SU-DHL-6 (cell line): ENCODE measurements at regions not wholly inside any gene's neighbourhood (a gene's known extent, or its start where the extent isn't known, plus 50 kb on each side); places are given as distances from the start of the nearest gene placed in this dataset.

ENCODE experiments used
- H2AFZ ChIP-seq: fragments of 200-600 bp; sonication (generic); 2 replicates; pipeline ENCODE4 v1.6.1; 2014; ENCODE audit warnings: low read depth, mild to moderate bottlenecking, moderate library complexity, mixed read lengths, antibody characterized with exemption, low read length; ENCODE audit not compliant: severe bottlenecking
- H3F3A ChIP-seq: fragments of 200-600 bp; shearing (Covaris generic); 2 replicates; pipeline ENCODE4 v1.6.0; 2016; ENCODE audit warnings: antibody characterized with exemption, mild to moderate bottlenecking; ENCODE audit not compliant: insufficient read depth
- H3K27ac ChIP-seq: fragments of 200-600 bp; sonication (generic); 2 replicates; pipeline ENCODE4 v1.5.1; 2016; ENCODE audit warnings: low read depth, mild to moderate bottlenecking, low read length, moderate library complexity, mixed read lengths
- H3K27me3 ChIP-seq: fragments of 200-600 bp; sonication (generic), shearing (Covaris generic); 2 replicates; pipeline ENCODE4 v1.6.0; 2014; ENCODE audit warnings: mild to moderate bottlenecking, low read length
- H3K36me3 ChIP-seq: fragments of 200-600 bp; sonication (generic); 2 replicates; pipeline ENCODE4 v1.6.1; 2014; ENCODE audit warnings: mild to moderate bottlenecking, low read length, mixed read lengths
- H3K4me2 ChIP-seq: fragments of 300-600, 200-600 bp; shearing (Covaris generic), sonication (generic); 2 replicates; pipeline ENCODE4 v1.6.0; 2014; ENCODE audit warnings: low read length, low read depth, mild to moderate bottlenecking; ENCODE audit not compliant: poor library complexity, severe bottlenecking
- H3K4me3 ChIP-seq: fragments of 200-600 bp; sonication (generic); 2 replicates; pipeline ENCODE4 v1.5.1; 2014; ENCODE audit warnings: antibody characterized with exemption, low read length, mild to moderate bottlenecking, mixed read lengths; ENCODE audit not compliant: insufficient read depth, poor library complexity, severe bottlenecking
- H3K79me2 ChIP-seq: fragments of 200-600 bp; sonication (generic); 2 replicates; pipeline ENCODE4 v1.6.1; 2014; ENCODE audit warnings: mild to moderate bottlenecking, low read length, moderate library complexity; ENCODE audit not compliant: insufficient read depth
- H3K9ac ChIP-seq: fragments of 200-600 bp; sonication (generic); 2 replicates; pipeline ENCODE4 v1.7.0; 2014; ENCODE audit warnings: mild to moderate bottlenecking, low read length
- H3K9me2 ChIP-seq: fragments of 200-600 bp; sonication (generic); replicated peaks from 2 replicates; pipeline ENCODE4 v1.6.1; 2014; ENCODE audit warnings: low read length; ENCODE audit not compliant: insufficient read depth
- H3K9me3 ChIP-seq: fragments of 200-600 bp; sonication (generic); 2 replicates; pipeline ENCODE4 v1.6.1; 2014; ENCODE audit warnings: low read length, mixed read lengths; ENCODE audit not compliant: insufficient read depth
- H4K20me1 ChIP-seq: fragments of 200-600 bp; sonication (generic); 2 replicates; pipeline ENCODE4 v1.6.1; 2014; ENCODE audit warnings: low read depth, mild to moderate bottlenecking, antibody characterized with exemption, low read length, moderate library complexity, mixed read lengths
- CTCF ChIP-seq: fragments of 200-600 bp; sonication (generic); IDR thresholded peaks from one replicate; pipeline ENCODE4 v1.5.1; 2017; ENCODE audit warnings: antibody characterized with exemption, mild to moderate bottlenecking, low read length, moderate library complexity; ENCODE audit not compliant: insufficient read depth, poor library complexity, severe bottlenecking
- EZH2phosphoT487 ChIP-seq: fragments of 200-600 bp; sonication (generic), shearing (Covaris generic); conservative IDR thresholded peaks from 2 replicates; pipeline ENCODE4 v1.6.1; 2018; ENCODE audit warnings: mild to moderate bottlenecking, antibody characterized with exemption, low read length, moderate library complexity, mixed read lengths

GRCh38 chr10:120012131-120012400 lies 119.5 kb downstream of the SEC23IP start:
- TF ChIP-seq CTCF (no peak), EZH2phosphoT487 (no peak)
- no peaks in the 10 kb centered on the region for H3K9me2 ChIP-seq
- no peaks in the 10 kb centered on the region for H4K20me1 ChIP-seq
- H3K79me2 ChIP-seq, result no peaks in the 10 kb centered on the region
- H3K4me3 ChIP-seq, result no peak overlapping the region
- H3K27me3 ChIP-seq, result no peaks in the 10 kb centered on the region
- no peak overlapping the region for H3K4me2 ChIP-seq
- H3K9ac ChIP-seq, result no peak overlapping the region
- H2AFZ ChIP-seq, result no peak overlapping the region
- no peaks in the 10 kb centered on the region for H3K9me3 ChIP-seq
- H3F3A ChIP-seq, result no peaks in the 10 kb centered on the region
- H3K36me3 ChIP-seq, result no peaks in the 10 kb centered on the region
- no peak overlapping the region for H3K27ac ChIP-seq

- H3K9me3 ChIP-seq, result no peaks in the 10 kb centered on the region
- H3K36me3 ChIP-seq, result no peaks in the 10 kb centered on the region
- H3K27me3 ChIP-seq, result no peaks in the 10 kb centered on the region
- H3K4me3 ChIP-seq, result no peak overlapping the region
- no peaks in the 10 kb centered on the region for H3K79me2 ChIP-seq
- no peaks in the 10 kb centered on the region for H3K9me2 ChIP-seq
- TF ChIP-seq CTCF, result no peak
- TF ChIP-seq EZH2phosphoT487, result no peak
- H2AFZ ChIP-seq, result no peak overlapping the region
- H3K4me2 ChIP-seq, result no peak overlapping the region
- no peak overlapping the region for H3K9ac ChIP-seq
- H3K27ac ChIP-seq, result no peak overlapping the region
- H4K20me1 ChIP-seq, result no peaks in the 10 kb centered on the region
- H3F3A ChIP-seq, result no peaks in the 10 kb centered on the region
Measured at GRCh38 chr10:120012566-120012965, 120.0 kb downstream of the SEC23IP start.

- H3K9me2 ChIP-seq, result no peaks in the 10 kb centered on the region
- H3K4me3 ChIP-seq, result no peak overlapping the region
- no peaks in the 10 kb centered on the region for H3K36me3 ChIP-seq
- H3K9me3 ChIP-seq, result no peaks in the 10 kb centered on the region
- no peak overlapping the region for H2AFZ ChIP-seq
- H3K4me2 ChIP-seq, result no peak overlapping the region
- no peak overlapping the region for H3K27ac ChIP-seq
- no peak overlapping the region for H3K9ac ChIP-seq
- no peaks in the 10 kb centered on the region for H4K20me1 ChIP-seq
- H3K27me3 ChIP-seq, result no peaks in the 10 kb centered on the region
- H3K79me2 ChIP-seq, result no peaks in the 10 kb centered on the region
- TF ChIP-seq CTCF (no peak), EZH2phosphoT487 (no peak)
- H3F3A ChIP-seq, result no peaks in the 10 kb centered on the region
Measured at GRCh38 chr10:120014031-120014430, 121.5 kb downstream of the SEC23IP start.

GRCh38 chr10:120015064-120015463 lies 122.5 kb downstream of the SEC23IP start:
- Histone ChIP-seq H2AFZ (no peak overlapping the region), H3K27me3 (no peaks in the 10 kb centered on the region), H3F3A (no peaks in the 10 kb centered on the region), H3K9me2 (no peaks in the 10 kb centered on the region), H3K79me2 (no peaks in the 10 kb centered on the region), H4K20me1 (no peaks in the 10 kb centered on the region), H3K36me3 (no peaks in the 10 kb centered on the region), H3K4me2 (no peak overlapping the region), H3K27ac (no peak overlapping the region), H3K4me3 (no peak overlapping the region), H3K9ac (no peak overlapping the region), H3K9me3 (no peaks in the 10 kb centered on the region)
- no peak for TF ChIP-seq CTCF
- TF ChIP-seq EZH2phosphoT487, result no peak
